Stomach (tissue), 8 donors: ENCODE measurements at regions not wholly inside any gene's neighbourhood (a gene's known extent, or its start where the extent isn't known, plus 50 kb on each side); places are given as distances from the start of the nearest gene placed in this dataset.

Experiments
- DNase-seq, 2 donors: peaks; one replicate each; pipeline versions ENCODE4 v3.0.0 to v3.0.0-alpha.2; 2013 to 2019
- H3K27ac ChIP-seq, 5 donors: fragments of 200-600 bp in 4 of 5; sonication (generic) in 4 of 5; one replicate each; pipeline ENCODE4 v1.5.1; 2013 to 2019; ENCODE audit warnings: mild to moderate bottlenecking in 1 of 5, moderate library complexity in 1 of 5
- H3K27me3 ChIP-seq, 3 donors: fragments of 200-600 bp; sonication (generic); one replicate each; pipeline ENCODE4 v1.5.1; 2017 to 2019; ENCODE audit warnings: mixed run types in 1 of 3
- H3K36me3 ChIP-seq, 4 donors: fragments of 200-600 bp; sonication (generic); 1 replicate in 3 of 4; 2 replicates in 1 of 4; pipeline ENCODE4 v1.5.1; 2016 to 2019
- H3K4me1 ChIP-seq, 4 donors: fragments of 200-600 bp; sonication (generic); one replicate each; pipeline ENCODE4 v1.5.1; 2016 to 2019
- H3K4me3 ChIP-seq, 4 donors: fragments of 200-600 bp; sonication (generic) in 3 of 4; one replicate each; pipeline ENCODE4 v1.5.1; 2016 to 2019; ENCODE audit warnings: mild to moderate bottlenecking in 1 of 4
- H3K9me3 ChIP-seq, 4 donors: fragments of 200-600 bp; sonication (generic); one replicate each; pipeline ENCODE4 v1.5.1; 2016 to 2019
- EP300 ChIP-seq: sonication (generic); formaldehyde crosslinking; IDR thresholded peaks from one replicate; pipeline ENCODE4 v1.6.1; 2017; ENCODE audit warnings: antibody characterized with exemption
- POLR2A ChIP-seq, 4 donors: fragments of 450-650 bp; IDR thresholded peaks; one replicate each; pipeline ENCODE4 v1.6.1; 2016; ENCODE audit warnings: antibody characterized with exemption in 4 of 4, control low read depth in 2 of 4, mild to moderate bottlenecking in 1 of 4, moderate library complexity in 1 of 4
- POLR2AphosphoS5 ChIP-seq, 3 donors: sonication (generic); formaldehyde crosslinking; IDR thresholded peaks; one replicate each; pipeline ENCODE4 v1.6.1; 2016; ENCODE audit warnings: antibody characterized with exemption in 3 of 3
- WGBS, 5 donors: extraction: QIAGEN DNeasy Blood & Tissue Kit in 3 of 5; methylation state at CpG; one replicate each; pipeline versions ENCODE4 v1.1.5 to v1.1.7; 2013 to 2018; 5-methylcytosine and 5-hydroxymethylcytosine counted together
- intact Hi-C: fragments of 100-400 bp; cut with DNase I; formaldehyde crosslinking; loops from one replicate; pipeline ENCODE4 v1.15.1; 2023; ENCODE audit warnings: low total_unique reads
- TF ChIP-seq, protein P1 (sequence below), 7 experiments: fragments of 450-650 bp in 4 of 7; fragments of 200-600 bp in 3 of 7; sonication (generic) in 3 of 7; IDR thresholded peaks; one replicate each; pipeline ENCODE4 v1.5.1; 2016 to 2019; ENCODE audit warnings: antibody characterized with exemption in 7 of 7, control low read depth in 2 of 7, mild to moderate bottlenecking in 1 of 7
- donor health status: healthy with polysubstance abuse.
- donor health status: Bipolar disorder and iron deficiency.
- donor health status: healthy.

DNA sequence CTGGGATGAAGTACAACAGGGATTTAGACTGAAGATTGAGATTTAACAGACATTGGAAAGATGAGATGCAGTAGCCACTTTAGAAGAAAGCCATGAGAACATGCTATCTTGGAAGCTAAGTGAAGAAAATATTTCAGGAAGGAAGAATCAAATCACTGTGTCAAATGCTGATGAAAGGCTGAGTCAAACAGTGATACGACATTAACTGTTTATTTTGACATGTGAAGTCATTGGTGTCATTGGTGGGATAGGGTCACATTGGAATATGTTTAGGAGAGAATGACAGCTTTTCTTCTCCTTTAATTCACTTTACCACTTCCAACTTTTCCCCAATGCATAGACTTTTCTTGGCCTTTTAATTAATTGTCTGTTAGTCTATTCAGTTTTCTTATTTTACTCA lies 653.0 kb upstream of the BOD1L1 start:
- 78 to 86% (median 82%) methylated on average over 1 of the region's 1 CpG for WGBS, 5 donors
- Histone ChIP-seq H3K27ac (no peak overlapping the region), H3K36me3 (no peaks in the 10 kb centered on the region), H3K4me3 (no peak overlapping the region), H3K4me1 (no peaks in the 10 kb centered on the region), H3K9me3 (peaks cover 0 to 4% (median 0%) of the 10 kb centered on the region in 4 donors), H3K27me3 (no peaks in the 10 kb centered on the region)
- intact Hi-C loops, result no loop called here
- TF ChIP-seq POLR2AphosphoS5 (IDR thresholded peaks at IDR 0.05) (no peak), POLR2A (IDR thresholded peaks at IDR 0.05) (no peak), EP300 (no peak)
- TF ChIP-seq, protein P1, sequence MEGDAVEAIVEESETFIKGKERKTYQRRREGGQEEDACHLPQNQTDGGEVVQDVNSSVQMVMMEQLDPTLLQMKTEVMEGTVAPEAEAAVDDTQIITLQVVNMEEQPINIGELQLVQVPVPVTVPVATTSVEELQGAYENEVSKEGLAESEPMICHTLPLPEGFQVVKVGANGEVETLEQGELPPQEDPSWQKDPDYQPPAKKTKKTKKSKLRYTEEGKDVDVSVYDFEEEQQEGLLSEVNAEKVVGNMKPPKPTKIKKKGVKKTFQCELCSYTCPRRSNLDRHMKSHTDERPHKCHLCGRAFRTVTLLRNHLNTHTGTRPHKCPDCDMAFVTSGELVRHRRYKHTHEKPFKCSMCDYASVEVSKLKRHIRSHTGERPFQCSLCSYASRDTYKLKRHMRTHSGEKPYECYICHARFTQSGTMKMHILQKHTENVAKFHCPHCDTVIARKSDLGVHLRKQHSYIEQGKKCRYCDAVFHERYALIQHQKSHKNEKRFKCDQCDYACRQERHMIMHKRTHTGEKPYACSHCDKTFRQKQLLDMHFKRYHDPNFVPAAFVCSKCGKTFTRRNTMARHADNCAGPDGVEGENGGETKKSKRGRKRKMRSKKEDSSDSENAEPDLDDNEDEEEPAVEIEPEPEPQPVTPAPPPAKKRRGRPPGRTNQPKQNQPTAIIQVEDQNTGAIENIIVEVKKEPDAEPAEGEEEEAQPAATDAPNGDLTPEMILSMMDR (IDR thresholded peaks at IDR 0.05), result no peak
- no peak for DNase-seq

DNA sequence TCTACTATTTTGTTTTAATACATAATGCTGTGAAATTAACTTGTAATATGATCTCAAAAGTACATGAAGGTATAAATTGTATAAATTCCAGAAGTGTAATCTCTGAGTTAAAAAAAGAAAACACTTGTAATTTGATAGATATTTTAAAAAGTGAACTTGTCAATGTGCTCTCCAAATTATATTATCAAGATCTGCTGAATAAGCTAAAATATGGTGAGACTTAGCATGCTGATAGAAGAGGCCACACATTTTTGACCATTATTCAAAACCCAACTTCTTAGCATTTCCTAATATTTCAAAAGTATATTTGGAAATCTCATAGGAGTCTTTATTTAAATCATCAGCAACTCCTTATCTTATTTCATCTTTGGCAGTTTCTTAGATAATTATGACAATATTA lies 657.1 kb upstream of the BOD1L1 start:
- TF ChIP-seq, protein P1 (IDR thresholded peaks at IDR 0.05), result no peak
- TF ChIP-seq EP300, result no peak
- no peak for TF ChIP-seq POLR2AphosphoS5 (IDR thresholded peaks at IDR 0.05)
- TF ChIP-seq POLR2A (IDR thresholded peaks at IDR 0.05), result no peak
- no peak for DNase-seq
- Histone ChIP-seq H3K4me3 (no peak overlapping the region), H3K27me3 (no peaks in the 10 kb centered on the region), H3K9me3 (peaks cover 0 to 11% (median 0%) of the 10 kb centered on the region in 4 donors), H3K27ac (no peak overlapping the region), H3K4me1 (no peaks in the 10 kb centered on the region), H3K36me3 (no peaks in the 10 kb centered on the region)
- intact Hi-C loops, result no loop called here

DNA sequence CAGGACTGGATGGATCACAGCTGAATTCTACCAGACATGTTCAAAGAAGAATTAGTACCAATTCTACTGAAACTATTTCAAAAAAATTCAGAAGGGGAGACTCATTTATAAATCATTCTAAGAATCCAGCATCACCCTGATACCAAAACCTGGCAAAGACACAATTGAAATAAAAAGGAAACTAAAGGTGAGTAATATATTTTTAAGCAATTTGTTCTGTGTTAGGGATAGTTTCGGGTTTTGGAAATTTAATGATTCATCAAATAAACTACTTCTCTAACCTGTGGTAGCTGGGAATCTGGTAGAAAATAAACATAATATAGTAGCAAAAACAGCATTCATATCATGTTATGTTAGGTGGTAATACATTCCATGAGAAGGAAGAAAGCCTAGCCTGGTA lies 662.2 kb upstream of the BOD1L1 start:
- no peaks in the 10 kb centered on the region for H3K4me1 ChIP-seq
- peaks cover 0 to 11% (median 0%) of the 10 kb centered on the region in 4 donors for H3K9me3 ChIP-seq
- WGBS, 5 donors, result 84 to 94% (median 87%) methylated on average over 1 of the region's 1 CpG
- H3K27me3 ChIP-seq, result no peaks in the 10 kb centered on the region
- intact Hi-C loops, result no loop called here
- H3K36me3 ChIP-seq, result no peaks in the 10 kb centered on the region
- DNase-seq, result no peak
- H3K27ac ChIP-seq, result no peak overlapping the region
- no peak overlapping the region for H3K4me3 ChIP-seq
- TF ChIP-seq, protein P1 (IDR thresholded peaks at IDR 0.05), result no peak
- TF ChIP-seq POLR2AphosphoS5 (IDR thresholded peaks at IDR 0.05), result no peak
- TF ChIP-seq EP300, result no peak
- TF ChIP-seq POLR2A (IDR thresholded peaks at IDR 0.05), result no peak

DNA sequence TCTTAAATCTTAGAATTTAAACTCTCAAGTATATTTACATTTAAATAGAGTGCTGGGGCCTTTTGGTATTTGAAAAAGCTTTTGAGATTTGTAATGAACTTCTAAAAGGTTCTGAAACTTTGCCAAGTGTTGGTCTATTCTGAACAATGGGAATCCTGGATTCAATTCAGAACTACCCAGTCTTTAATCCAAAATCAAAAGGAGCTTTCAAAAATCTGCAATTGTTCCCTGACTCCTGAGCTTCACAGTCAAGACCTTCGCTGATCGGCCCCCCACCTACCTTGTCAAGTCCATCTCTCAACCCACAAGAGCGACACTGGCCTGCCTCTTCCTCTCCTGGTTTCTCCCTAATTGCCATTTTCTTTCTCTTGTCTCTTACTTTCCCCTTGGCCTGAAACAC lies 666.1 kb upstream of the BOD1L1 start:
- Histone ChIP-seq H3K27ac (no peak overlapping the region), H3K9me3 (no peaks in the 10 kb centered on the region), H3K4me1 (no peaks in the 10 kb centered on the region), H3K27me3 (no peaks in the 10 kb centered on the region), H3K4me3 (no peak overlapping the region), H3K36me3 (no peaks in the 10 kb centered on the region)
- intact Hi-C loops, result no loop called here
- TF ChIP-seq POLR2AphosphoS5 (IDR thresholded peaks at IDR 0.05), result no peak
- TF ChIP-seq POLR2A (IDR thresholded peaks at IDR 0.05), result no peak
- TF ChIP-seq, protein P1 (IDR thresholded peaks at IDR 0.05), result no peak
- no peak for TF ChIP-seq EP300
- DNase-seq, result no peak
- WGBS, 5 donors, result 90 to 95% (median 93%) methylated on average over 3 of the region's 3 CpGs
